HEK293T (cell line): ENCODE measurements at regions not wholly inside any gene's neighbourhood (a gene's known extent, or its start where the extent isn't known, plus 50 kb on each side); places are given as distances from the start of the nearest gene placed in this dataset.
"Not testable (repeated sequence)": the region's sequence is repeated elsewhere in the genome, so short reads cannot be mapped to it uniquely, and the experiment has no call there.

Experiments used
- CTCF ChIA-PET: fragments of 350-600 bp; formaldehyde crosslinking; extraction: SDS; loops from one replicate; lab custom pipeline; 2021; ENCODE audit warnings: antibody characterized with exemption, inconsistent platforms; lab: Yijun Ruan, JAX
- POLR2A ChIA-PET: fragments of 350-600 bp; formaldehyde crosslinking; extraction: SDS; loops from one replicate; lab custom pipeline; 2020; ENCODE audit warnings: antibody characterized with exemption, inconsistent platforms; lab: Yijun Ruan, JAX
- DNase-seq: peaks from one replicate; pipeline ENCODE4 v3.0.0; 2012; ENCODE audit warnings: mixed read lengths; ENCODE audit errors: extremely low spot score
- ARNT ChIP-seq: fragments of 450-650 bp; IDR thresholded peaks from 2 replicates; pipeline ENCODE4 v1.6.1; 2017; ENCODE audit warnings: mild to moderate bottlenecking
- BHLHE40 ChIP-seq: fragments of 450-650 bp; IDR thresholded peaks from 2 replicates; pipeline ENCODE4 v1.6.1; 2016; ENCODE audit warnings: mild to moderate bottlenecking, moderate library complexity, borderline replicate concordance
- ELF4 ChIP-seq: fragments of 450-650 bp; IDR thresholded peaks from 2 replicates; pipeline ENCODE4 v1.6.1; 2017; ENCODE audit warnings: antibody characterized with exemption
- FOXK2 ChIP-seq: fragments of 450-650 bp; IDR thresholded peaks from 2 replicates; pipeline ENCODE4 v1.6.1; 2016; ENCODE audit warnings: mild to moderate bottlenecking
- FOXM1 ChIP-seq: fragments of 450-650 bp; IDR thresholded peaks from 2 replicates; pipeline ENCODE4 v1.6.1; 2017; ENCODE audit warnings: mild to moderate bottlenecking, borderline replicate concordance
- HDGF ChIP-seq: fragments of 450-650 bp; IDR thresholded peaks from 2 replicates; pipeline ENCODE4 v1.6.1; 2017; ENCODE audit warnings: antibody characterized with exemption, borderline replicate concordance
- L3MBTL2 ChIP-seq: fragments of 450-650 bp; conservative IDR thresholded peaks from 2 replicates; pipeline ENCODE4 v1.6.1; 2016; ENCODE audit warnings: mild to moderate bottlenecking
- LEF1 ChIP-seq: fragments of 450-650 bp; IDR thresholded peaks from 2 replicates; pipeline ENCODE4 v1.6.1; 2017; ENCODE audit warnings: mild to moderate bottlenecking, borderline replicate concordance
- NFRKB ChIP-seq: fragments of 450-650 bp; IDR thresholded peaks from 2 replicates; pipeline ENCODE4 v1.6.1; 2016; ENCODE audit warnings: mild to moderate bottlenecking, moderate library complexity
- SP1 ChIP-seq: fragments of 450-650 bp; IDR thresholded peaks from 2 replicates; pipeline ENCODE4 v1.6.1; 2017
- SUZ12 ChIP-seq: fragments of 450-650 bp; IDR thresholded peaks from 2 replicates; pipeline ENCODE4 v1.6.1; 2016; ENCODE audit warnings: mild to moderate bottlenecking
- TARDBP ChIP-seq: fragments of 450-650 bp; IDR thresholded peaks from 2 replicates; pipeline ENCODE4 v1.6.1; 2016
- ZNF384 ChIP-seq: fragments of 450-650 bp; IDR thresholded peaks from 2 replicates; pipeline ENCODE4 v1.6.1; 2016
- TF ChIP-seq, protein P1 (sequence below): fragments of 450-650 bp; IDR thresholded peaks from 2 replicates; pipeline ENCODE4 v1.6.1; 2016

DNA sequence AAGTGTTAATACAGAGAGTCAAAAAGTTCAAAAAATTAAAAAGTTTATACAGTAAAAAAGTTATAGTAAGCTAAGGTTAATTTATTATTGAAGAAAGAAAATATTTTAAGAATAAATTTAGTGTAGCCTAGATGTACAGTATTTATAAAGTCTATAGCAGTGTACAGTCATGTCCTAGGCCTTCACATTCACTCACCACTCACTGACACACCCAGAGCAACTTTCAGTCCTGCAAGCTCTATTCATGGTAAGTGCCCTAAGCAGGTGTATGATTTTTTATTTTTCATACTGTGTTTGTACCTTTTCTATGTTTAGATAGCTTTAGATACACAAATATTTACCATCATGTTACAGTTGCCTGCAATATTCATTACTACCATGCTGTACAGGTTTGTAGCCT is 108.9 kb downstream of the FHIP1A start:
- ChIA-PET POLR2A (no interaction called here), CTCF (no interaction called here)

DNA sequence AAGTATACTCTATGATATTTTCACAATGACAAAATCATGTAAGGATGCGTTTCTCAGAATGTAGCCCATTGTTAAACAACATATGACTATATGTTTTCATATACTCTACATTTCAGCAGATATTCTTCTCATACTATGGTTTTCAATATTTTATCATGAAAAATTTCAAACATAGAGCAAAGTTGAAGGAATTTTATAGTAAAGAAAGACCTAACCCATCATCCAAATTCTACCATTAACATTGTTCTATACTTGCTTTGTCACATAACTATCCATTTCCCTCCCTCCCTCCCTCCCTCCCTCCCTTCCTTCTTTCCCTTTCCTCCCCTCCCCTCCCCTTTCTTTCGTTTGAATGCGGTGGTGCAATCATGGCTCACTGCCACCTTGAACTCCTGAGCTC is 109.4 kb downstream of the FHIP1A start:
- ChIA-PET CTCF (no interaction called here), POLR2A (no interaction called here)
- no peak for DNase-seq
- no peak for TF ChIP-seq HDGF
- TF ChIP-seq ZNF384, result no peak
- no peak for TF ChIP-seq TARDBP
- no peak for TF ChIP-seq ARNT
- no peak for TF ChIP-seq SP1

More for the DNA sequence above, 108.9 kb downstream of the FHIP1A start:
- no peak for DNase-seq
- no peak for TF ChIP-seq ARNT
- TF ChIP-seq FOXM1, result no peak
- no peak for TF ChIP-seq SP1
- no peak for TF ChIP-seq NFRKB
- no peak for TF ChIP-seq ELF4
- TF ChIP-seq, protein P1, sequence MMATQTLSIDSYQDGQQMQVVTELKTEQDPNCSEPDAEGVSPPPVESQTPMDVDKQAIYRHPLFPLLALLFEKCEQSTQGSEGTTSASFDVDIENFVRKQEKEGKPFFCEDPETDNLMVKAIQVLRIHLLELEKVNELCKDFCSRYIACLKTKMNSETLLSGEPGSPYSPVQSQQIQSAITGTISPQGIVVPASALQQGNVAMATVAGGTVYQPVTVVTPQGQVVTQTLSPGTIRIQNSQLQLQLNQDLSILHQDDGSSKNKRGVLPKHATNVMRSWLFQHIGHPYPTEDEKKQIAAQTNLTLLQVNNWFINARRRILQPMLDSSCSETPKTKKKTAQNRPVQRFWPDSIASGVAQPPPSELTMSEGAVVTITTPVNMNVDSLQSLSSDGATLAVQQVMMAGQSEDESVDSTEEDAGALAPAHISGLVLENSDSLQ, result no peak

DNA sequence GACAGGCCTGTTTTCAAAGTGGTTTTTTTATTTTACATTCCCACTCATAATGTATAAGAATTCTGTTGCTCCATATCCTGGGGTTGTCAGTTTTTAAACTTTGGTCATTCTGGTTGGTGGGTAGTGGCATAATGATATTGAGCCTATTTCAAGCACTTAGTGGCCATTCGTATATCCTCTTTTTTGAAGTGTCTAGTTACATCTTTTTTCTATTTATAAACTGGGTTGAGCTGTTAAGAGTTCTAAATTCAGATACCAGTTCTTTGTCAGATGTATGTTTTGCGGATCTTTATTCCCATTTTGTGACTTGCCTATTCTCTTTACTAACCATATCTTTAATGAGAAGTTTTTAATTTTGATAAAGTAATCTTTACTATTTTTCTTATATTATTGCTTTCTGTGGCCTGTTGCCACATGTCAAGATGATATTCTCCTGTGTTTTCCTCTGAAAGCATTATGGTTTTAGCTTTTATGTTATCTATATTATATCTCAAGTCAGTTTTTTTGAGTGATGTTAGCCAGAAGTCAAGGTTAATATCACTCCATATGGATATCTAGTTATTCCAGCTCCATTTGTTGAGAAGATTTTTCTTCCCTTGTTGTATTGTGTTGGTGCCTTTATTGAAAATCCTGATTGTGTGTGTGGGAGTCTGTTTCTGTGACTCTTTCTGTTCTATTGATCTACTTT is 110.9 kb downstream of the FHIP1A start:
- no peak for TF ChIP-seq NFRKB
- no peak for TF ChIP-seq HDGF
- CTCF ChIA-PET, result no interaction called here

DNA sequence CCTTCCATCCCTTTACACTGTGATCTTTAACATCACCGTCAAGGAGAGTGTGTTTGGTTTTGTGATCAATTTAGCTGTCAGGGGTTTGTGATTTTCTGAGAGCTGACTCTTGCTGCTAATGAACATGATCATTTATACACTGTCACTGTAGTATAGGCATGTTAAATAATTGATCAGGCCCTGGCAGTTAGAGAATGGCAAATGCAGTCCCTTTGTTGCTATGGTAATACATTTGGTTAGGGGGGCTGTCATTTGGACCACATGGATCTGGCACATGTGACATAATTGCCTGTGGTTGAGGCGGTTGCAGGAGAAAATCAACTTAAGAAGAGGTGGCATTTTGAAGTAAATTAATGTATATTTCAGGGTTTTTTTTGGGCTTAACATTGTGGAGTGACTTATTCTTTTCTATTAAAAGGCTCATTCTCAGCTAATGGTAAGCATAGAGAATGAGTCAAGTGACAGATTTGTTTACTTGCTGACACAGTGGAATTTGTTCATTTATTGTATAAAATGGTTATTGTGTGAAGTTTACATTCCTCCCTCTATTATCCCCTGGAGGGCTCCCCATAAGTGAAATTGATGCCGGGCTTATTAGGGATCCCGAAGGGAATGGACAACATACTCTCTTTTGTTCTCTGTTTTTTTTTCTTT is 114.0 kb downstream of the FHIP1A start:
- DNase-seq, result no peak
- ChIA-PET CTCF (interaction anchor here (0.6 to 1.4 kb wide), 3 partner anchors 18 to 1297 kb away, joined by 3 to 4 read pairs (median 3); no protein-coding TSS in a partner anchor), POLR2A (no interaction called here)
- TF ChIP-seq HDGF (no peak), ZNF384 (no peak), BHLHE40 (no peak)

More for the DNA sequence above, 110.9 kb downstream of the FHIP1A start:
- no peak for DNase-seq
- POLR2A ChIA-PET, result no interaction called here

DNA sequence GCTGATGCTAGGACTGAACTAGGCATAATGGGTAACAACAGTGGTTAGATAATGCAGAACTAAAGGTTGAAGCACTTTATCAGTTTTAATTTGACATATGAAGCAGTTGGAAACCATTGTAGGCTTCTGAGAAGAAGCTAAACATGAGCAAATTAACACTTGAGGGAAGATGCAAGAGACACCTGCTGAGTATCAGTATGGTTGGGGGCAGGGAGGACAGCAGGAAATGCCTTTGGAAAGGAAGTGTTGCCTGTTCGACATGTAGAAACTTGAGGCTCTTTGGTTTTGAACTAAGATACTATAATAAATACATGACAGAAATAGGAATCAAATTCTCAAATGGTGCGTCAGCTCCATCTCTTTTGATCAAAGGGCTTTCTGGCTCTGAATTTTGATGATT is 115.6 kb downstream of the FHIP1A start:
- no peak for DNase-seq

DNA sequence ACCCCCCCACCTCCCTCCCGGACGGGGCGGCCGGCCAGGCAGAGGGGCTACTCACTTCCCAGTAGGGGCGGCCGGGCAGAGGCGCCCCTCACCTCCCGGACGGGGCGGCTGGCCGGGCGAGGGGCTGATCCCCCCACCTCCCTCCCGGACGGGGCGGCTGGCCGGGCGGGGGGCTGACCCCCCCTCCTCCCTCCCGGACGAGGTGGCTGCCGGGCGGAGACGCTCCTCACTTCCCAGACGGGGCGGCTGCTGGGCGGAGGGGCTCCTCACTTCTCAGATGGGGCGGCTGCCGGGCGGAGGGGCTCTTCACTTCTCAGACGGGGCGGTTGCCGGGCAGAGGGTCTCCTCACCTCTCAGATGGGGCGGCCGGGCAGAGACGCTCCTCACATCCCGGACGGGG is 117.5 kb downstream of the FHIP1A start:
- DNase-seq, POLR2A ChIA-PET, CTCF ChIA-PET: not testable (repeated sequence)

More for the DNA sequence above, 115.6 kb downstream of the FHIP1A start:
- ChIA-PET POLR2A (no interaction called here), CTCF (no interaction called here)
- no peak for TF ChIP-seq LEF1
- TF ChIP-seq NFRKB, result no peak

DNA sequence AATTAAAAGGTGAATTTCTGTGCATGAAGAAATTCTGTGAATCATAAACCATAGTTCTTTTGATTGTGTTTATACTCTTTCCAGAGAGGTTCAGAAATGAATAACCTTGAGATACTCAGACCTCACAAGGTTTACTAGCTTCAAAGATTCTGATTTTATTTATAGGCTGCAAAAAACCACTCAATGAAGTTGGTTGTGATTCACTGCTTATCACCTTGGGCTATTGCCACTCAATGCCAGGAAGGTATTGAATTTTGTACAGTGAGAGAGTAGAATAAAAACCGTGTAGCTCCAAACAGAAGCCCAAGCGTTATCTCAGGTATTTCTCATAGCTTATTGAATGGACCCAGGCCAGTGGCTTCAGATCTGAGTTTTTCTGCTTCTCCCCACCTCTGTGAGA is 118.7 kb downstream of the FHIP1A start:
- ChIA-PET CTCF (interaction anchor here (2.0 kb wide), 1 partner anchor 13 kb away, joined by 6 read pairs; no protein-coding TSS in a partner anchor), POLR2A (no interaction called here)
- no peak for DNase-seq
- no peak for TF ChIP-seq ELF4
- TF ChIP-seq, protein P1, result no peak

DNA sequence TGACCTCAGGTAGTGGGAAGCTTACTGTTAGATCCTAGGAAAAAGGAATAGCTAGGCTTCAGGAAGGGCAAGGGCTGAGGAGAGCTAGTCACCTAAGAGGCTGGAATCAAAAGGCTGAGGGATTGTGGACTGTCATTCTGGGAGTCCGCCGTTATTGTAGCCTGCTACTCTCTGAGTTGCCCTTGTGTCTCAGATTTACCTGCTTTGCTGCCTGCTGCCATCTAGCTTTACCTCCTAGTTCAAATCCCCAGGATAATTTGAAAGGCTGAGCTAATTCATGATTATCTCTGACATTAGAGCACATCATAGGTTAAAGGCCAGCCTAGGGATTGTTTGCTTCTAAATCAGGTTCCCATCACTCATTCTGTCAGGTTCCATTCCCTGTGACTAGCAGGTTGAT is 120.2 kb downstream of the FHIP1A start:
- TF ChIP-seq SUZ12 (no peak), ELF4 (no peak), L3MBTL2 (no peak), SP1 (no peak), ARNT (no peak), HDGF (no peak)
- no peak for DNase-seq
- CTCF ChIA-PET, result interaction anchor here (0.8 to 2.0 kb wide), 3 partner anchors 11 to 187 kb away, joined by 3 to 6 read pairs (median 6); no protein-coding TSS in a partner anchor
- POLR2A ChIA-PET, result no interaction called here

DNA sequence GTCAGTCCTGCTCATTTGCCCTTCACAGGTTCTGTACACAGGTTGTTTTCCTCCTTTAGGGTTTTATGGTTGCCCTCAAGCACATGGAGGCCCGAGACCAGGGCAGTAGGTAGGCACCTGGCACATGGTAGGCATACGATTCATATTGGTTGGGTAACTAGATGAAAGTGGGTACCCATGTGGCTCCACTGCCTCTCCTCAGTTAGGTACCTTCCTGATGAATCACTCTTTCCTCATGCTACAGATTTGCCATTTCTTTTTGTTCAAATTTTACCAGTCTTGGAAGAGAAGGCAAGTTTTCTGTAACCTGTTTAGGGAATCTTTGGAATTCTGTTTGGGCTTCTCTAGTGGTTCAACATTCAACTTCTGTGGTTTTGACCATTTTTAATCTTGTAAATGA is 121.3 kb downstream of the FHIP1A start:
- DNase-seq, result no peak
- TF ChIP-seq SUZ12, result no peak
- no peak for TF ChIP-seq NFRKB
- TF ChIP-seq FOXK2, result no peak
- ChIA-PET CTCF (interaction anchor here (0.5 to 1.4 kb wide), 5 partner anchors 11 to 181 kb away, joined by 4 to 12 read pairs (median 4); no protein-coding TSS in a partner anchor), POLR2A (no interaction called here)
